ENCODE measurements at regions not wholly inside any gene's neighbourhood (a gene's known extent, or its start where the extent isn't known, plus 50 kb on each side); places are given as distances from the start of the nearest gene placed in this dataset.
"Not testable (repeated sequence)": the region's sequence is repeated elsewhere in the genome, so short reads cannot be mapped to it uniquely, and the experiment has no call there.

GRCh38 chr12:105499205-105499604 is 168.7 kb downstream of the C12orf75 start:
- Mint-ChIP-seq H3K27ac (no peak overlapping the region), H3K4me1 (peaks cover 7% of the 10 kb centered on the region), H3K9me3 (peaks cover 50% of the 10 kb centered on the region), H3K27me3 (ENCODE audit: low read depth, poor library complexity) (peaks cover 5% of the 10 kb centered on the region), H3K36me3 (ENCODE audit: low read depth) (peaks cover 14% of the 10 kb centered on the region), H3K4me3 (no peak overlapping the region)
- DNase-seq, result no peak
- TF ChIP-seq, protein P1, sequence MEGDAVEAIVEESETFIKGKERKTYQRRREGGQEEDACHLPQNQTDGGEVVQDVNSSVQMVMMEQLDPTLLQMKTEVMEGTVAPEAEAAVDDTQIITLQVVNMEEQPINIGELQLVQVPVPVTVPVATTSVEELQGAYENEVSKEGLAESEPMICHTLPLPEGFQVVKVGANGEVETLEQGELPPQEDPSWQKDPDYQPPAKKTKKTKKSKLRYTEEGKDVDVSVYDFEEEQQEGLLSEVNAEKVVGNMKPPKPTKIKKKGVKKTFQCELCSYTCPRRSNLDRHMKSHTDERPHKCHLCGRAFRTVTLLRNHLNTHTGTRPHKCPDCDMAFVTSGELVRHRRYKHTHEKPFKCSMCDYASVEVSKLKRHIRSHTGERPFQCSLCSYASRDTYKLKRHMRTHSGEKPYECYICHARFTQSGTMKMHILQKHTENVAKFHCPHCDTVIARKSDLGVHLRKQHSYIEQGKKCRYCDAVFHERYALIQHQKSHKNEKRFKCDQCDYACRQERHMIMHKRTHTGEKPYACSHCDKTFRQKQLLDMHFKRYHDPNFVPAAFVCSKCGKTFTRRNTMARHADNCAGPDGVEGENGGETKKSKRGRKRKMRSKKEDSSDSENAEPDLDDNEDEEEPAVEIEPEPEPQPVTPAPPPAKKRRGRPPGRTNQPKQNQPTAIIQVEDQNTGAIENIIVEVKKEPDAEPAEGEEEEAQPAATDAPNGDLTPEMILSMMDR (IDR thresholded peaks at IDR 0.05), result no peak

DNA sequence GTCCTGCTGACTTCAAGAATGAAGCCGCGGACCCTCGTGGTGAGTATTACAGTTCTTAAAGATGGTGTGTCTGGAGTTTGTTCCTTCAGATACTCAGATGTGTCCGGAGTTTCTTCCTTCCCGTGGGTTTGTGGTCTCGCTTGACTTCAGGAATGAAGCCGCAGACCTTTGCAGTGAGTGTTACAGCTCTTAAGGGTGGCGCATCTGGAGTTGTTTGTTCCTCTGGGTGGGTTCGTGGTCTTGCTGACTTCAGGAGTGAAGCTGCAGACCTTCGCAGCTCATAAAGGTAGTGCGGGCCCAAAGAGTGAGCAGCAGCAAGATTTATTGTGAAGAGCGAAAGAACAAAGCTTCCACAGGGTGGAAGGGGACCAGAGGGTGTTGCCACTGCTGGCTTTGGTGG is 170.2 kb downstream of the C12orf75 start:
- peaks cover 14% of the 10 kb centered on the region for H3K36me3 Mint-ChIP-seq (ENCODE audit: low read depth)
- not testable (repeated sequence) for H3K27me3 Mint-ChIP-seq (ENCODE audit: low read depth, poor library complexity); H3K27ac Mint-ChIP-seq; H3K4me1 Mint-ChIP-seq; DNase-seq; H3K4me3 Mint-ChIP-seq
- peaks cover 36% of the 10 kb centered on the region for H3K9me3 Mint-ChIP-seq

DNA sequence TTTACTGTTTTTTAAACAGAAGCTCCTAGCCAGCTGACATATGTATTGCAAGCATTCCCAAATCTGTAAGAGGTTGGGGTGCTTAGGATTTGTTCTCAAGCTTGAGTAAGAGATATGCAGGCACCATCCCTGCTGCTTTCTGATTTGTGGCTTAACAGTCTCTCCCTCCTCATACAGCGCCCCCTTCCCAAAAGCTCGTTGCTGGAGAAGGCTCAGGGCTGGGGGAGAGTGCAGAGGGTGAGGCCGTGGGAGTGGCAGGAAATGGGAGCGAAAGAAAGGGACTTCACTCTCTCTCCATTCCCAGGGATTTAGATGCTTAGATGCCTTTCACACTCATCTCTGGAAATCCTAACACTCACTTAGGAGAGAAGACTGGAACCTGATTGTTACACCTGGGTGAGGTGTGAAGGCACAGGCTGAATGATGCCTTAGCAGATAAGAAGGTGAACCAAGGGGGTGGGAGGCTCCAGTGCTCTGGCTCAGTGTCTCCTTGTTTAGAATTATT is 172.0 kb downstream of the C12orf75 start:
- Mint-ChIP-seq H3K27ac (peak overlapping the region; percentile 41), H3K27me3 (ENCODE audit: low read depth, poor library complexity) (peaks cover 19% of the 10 kb centered on the region), H3K36me3 (ENCODE audit: low read depth) (peaks cover 1% of the 10 kb centered on the region), H3K4me1 (peaks cover 19% of the 10 kb centered on the region), H3K9me3 (peaks cover 18% of the 10 kb centered on the region), H3K4me3 (no peak overlapping the region)
- TF ChIP-seq, protein P1 (IDR thresholded peaks at IDR 0.05), result no peak
- DNase-seq, result no peak

GRCh38 chr12:105503619-105504018 is 173.1 kb downstream of the C12orf75 start:
- DNase-seq, result no peak
- Mint-ChIP-seq H3K9me3 (peaks cover 8% of the 10 kb centered on the region), H3K27ac (no peak overlapping the region), H3K4me1 (peaks cover 27% of the 10 kb centered on the region), H3K36me3 (ENCODE audit: low read depth) (no peaks in the 10 kb centered on the region), H3K27me3 (ENCODE audit: low read depth, poor library complexity) (peaks cover 19% of the 10 kb centered on the region), H3K4me3 (no peak overlapping the region)
- TF ChIP-seq, protein P1 (IDR thresholded peaks at IDR 0.05), result no peak

- Mint-ChIP-seq H3K27ac (no peak overlapping the region), H3K4me3 (no peak overlapping the region), H3K4me1 (peaks cover 27% of the 10 kb centered on the region), H3K27me3 (ENCODE audit: low read depth, poor library complexity) (peaks cover 19% of the 10 kb centered on the region), H3K9me3 (peaks cover 5% of the 10 kb centered on the region), H3K36me3 (ENCODE audit: low read depth) (no peaks in the 10 kb centered on the region)
- no peak for DNase-seq
- TF ChIP-seq, protein P1 (IDR thresholded peaks at IDR 0.05), result no peak
Observed at GRCh38 chr12:105504286-105504685, 173.8 kb downstream of the C12orf75 start.

DNA sequence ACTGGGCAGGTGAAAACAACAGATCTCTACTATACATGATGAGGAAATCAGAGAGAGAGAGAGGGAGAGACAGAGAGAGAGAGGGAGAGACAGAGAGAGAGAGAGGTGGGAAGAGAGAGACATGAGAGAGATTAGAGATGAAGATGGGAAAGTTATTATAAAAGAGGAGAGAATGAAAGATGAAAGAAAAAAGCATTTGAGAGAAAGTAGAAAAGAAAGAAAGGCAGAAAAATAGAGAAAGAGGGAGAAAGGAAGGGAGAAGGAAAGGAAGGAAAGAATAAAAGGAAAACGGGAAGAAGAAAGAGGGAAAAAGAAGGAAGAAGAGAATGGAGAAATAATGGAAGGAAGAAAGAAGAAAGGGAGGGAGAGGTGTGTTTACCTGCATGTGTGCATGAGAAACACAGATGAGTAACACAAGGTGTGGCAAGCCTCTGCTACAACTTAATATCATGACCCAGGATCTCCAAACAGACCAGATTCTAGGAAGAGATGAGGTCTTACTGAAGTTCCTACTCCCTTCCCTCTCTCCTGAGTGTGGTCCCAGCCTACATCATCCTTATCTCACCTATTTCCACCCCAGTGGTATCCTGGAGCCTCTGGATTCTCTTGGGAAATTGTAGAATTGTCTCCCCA is 176.3 kb downstream of the C12orf75 start:
- TF ChIP-seq, protein P1 (IDR thresholded peaks at IDR 0.05), result no peak
- H3K9me3 Mint-ChIP-seq, result no peaks in the 10 kb centered on the region
- H3K27me3 Mint-ChIP-seq (ENCODE audit: low read depth, poor library complexity), result peaks cover 22% of the 10 kb centered on the region
- DNase-seq, result no peak
- no peak overlapping the region for H3K4me3 Mint-ChIP-seq
- peak overlapping the region; percentile 1 for H3K27ac Mint-ChIP-seq
- H3K4me1 Mint-ChIP-seq, result peaks cover 27% of the 10 kb centered on the region
- no peaks in the 10 kb centered on the region for H3K36me3 Mint-ChIP-seq (ENCODE audit: low read depth)
